ENCODE measurements at regions not wholly inside any gene's neighbourhood (a gene's known extent, or its start where the extent isn't known, plus 50 kb on each side); places are given as distances from the start of the nearest gene placed in this dataset.

DNA sequence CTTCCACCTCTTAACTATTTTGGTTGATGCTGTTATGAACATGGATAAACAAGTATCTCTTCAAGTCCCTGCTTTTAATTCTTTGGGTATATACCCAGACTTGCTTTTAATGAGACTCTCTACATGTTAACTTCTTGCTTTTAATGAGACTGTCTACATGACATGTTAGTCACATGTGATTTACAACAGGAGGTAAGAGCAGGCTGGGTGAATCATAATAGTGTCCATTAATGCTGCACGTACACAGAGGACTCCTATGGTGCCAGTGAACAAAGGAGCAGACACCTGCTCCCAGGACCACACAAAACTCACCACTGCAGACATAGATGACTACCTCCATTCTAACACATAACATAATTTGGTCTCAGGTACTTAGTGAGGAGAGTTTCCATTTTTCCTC, 273.4 kb upstream of the NSMCE3 start:
- H3K4me3 ChIP-seq (ENCODE audit: low read depth in 1 of 3, low read length in 3 of 3) = no peak overlapping the region
- no peak for TF ChIP-seq GABPA (IDR thresholded peaks at IDR 0.05 in 1 of 2, conservative IDR thresholded peaks at IDR 0.05 in 1 of 2)
- TF ChIP-seq TAF1 (conservative IDR thresholded peaks at IDR 0.05) = no peak
- no peak for TF ChIP-seq HNF4G (IDR thresholded peaks at IDR 0.05)
- TF ChIP-seq HNF4A (conservative IDR thresholded peaks at IDR 0.05) = no peak
- TF ChIP-seq, protein P1, sequence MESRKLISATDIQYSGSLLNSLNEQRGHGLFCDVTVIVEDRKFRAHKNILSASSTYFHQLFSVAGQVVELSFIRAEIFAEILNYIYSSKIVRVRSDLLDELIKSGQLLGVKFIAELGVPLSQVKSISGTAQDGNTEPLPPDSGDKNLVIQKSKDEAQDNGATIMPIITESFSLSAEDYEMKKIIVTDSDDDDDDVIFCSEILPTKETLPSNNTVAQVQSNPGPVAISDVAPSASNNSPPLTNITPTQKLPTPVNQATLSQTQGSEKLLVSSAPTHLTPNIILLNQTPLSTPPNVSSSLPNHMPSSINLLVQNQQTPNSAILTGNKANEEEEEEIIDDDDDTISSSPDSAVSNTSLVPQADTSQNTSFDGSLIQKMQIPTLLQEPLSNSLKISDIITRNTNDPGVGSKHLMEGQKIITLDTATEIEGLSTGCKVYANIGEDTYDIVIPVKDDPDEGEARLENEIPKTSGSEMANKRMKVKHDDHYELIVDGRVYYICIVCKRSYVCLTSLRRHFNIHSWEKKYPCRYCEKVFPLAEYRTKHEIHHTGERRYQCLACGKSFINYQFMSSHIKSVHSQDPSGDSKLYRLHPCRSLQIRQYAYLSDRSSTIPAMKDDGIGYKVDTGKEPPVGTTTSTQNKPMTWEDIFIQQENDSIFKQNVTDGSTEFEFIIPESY (IDR thresholded peaks at IDR 0.05) = no peak
- TF ChIP-seq FOXA2 (IDR thresholded peaks at IDR 0.05) = no peak
- TF ChIP-seq, protein P2, sequence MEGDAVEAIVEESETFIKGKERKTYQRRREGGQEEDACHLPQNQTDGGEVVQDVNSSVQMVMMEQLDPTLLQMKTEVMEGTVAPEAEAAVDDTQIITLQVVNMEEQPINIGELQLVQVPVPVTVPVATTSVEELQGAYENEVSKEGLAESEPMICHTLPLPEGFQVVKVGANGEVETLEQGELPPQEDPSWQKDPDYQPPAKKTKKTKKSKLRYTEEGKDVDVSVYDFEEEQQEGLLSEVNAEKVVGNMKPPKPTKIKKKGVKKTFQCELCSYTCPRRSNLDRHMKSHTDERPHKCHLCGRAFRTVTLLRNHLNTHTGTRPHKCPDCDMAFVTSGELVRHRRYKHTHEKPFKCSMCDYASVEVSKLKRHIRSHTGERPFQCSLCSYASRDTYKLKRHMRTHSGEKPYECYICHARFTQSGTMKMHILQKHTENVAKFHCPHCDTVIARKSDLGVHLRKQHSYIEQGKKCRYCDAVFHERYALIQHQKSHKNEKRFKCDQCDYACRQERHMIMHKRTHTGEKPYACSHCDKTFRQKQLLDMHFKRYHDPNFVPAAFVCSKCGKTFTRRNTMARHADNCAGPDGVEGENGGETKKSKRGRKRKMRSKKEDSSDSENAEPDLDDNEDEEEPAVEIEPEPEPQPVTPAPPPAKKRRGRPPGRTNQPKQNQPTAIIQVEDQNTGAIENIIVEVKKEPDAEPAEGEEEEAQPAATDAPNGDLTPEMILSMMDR (IDR thresholded peaks at IDR 0.05; ENCODE audit: low read depth, low read length, missing input control) = no peak
- TF ChIP-seq YY1 (IDR thresholded peaks at IDR 0.05) = no peak
- TF ChIP-seq, protein P3, sequence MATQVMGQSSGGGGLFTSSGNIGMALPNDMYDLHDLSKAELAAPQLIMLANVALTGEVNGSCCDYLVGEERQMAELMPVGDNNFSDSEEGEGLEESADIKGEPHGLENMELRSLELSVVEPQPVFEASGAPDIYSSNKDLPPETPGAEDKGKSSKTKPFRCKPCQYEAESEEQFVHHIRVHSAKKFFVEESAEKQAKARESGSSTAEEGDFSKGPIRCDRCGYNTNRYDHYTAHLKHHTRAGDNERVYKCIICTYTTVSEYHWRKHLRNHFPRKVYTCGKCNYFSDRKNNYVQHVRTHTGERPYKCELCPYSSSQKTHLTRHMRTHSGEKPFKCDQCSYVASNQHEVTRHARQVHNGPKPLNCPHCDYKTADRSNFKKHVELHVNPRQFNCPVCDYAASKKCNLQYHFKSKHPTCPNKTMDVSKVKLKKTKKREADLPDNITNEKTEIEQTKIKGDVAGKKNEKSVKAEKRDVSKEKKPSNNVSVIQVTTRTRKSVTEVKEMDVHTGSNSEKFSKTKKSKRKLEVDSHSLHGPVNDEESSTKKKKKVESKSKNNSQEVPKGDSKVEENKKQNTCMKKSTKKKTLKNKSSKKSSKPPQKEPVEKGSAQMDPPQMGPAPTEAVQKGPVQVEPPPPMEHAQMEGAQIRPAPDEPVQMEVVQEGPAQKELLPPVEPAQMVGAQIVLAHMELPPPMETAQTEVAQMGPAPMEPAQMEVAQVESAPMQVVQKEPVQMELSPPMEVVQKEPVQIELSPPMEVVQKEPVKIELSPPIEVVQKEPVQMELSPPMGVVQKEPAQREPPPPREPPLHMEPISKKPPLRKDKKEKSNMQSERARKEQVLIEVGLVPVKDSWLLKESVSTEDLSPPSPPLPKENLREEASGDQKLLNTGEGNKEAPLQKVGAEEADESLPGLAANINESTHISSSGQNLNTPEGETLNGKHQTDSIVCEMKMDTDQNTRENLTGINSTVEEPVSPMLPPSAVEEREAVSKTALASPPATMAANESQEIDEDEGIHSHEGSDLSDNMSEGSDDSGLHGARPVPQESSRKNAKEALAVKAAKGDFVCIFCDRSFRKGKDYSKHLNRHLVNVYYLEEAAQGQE (IDR thresholded peaks at IDR 0.05) = no peak
- H3K27ac ChIP-seq (ENCODE audit: low read depth in 1 of 2, low read length in 2 of 2) = no peak overlapping the region
- no peaks in the 10 kb centered on the region for H3K4me1 ChIP-seq (ENCODE audit: control insufficient read depth in 4 of 4, insufficient read depth in 4 of 4, low read length in 3 of 4)
- H3K27me3 ChIP-seq (ENCODE audit: control insufficient read depth in 4 of 4, insufficient read depth in 4 of 4, low read length in 3 of 4) = no peaks in the 10 kb centered on the region
- DNase-seq (ENCODE audit: low spot score) = no peak
- WGBS = 81% methylated on average over 1 of the region's 1 CpG
- H3K9ac ChIP-seq (ENCODE audit: low read depth in 1 of 2, low read length in 2 of 2) = no peak overlapping the region
- H3K36me3 ChIP-seq (ENCODE audit: control insufficient read depth in 4 of 4, insufficient read depth in 3 of 4, low read depth in 1 of 4, low read length in 3 of 4) = no peaks in the 10 kb centered on the region
- H3K9me3 ChIP-seq (ENCODE audit: control insufficient read depth in 4 of 4, low read length in 3 of 4) = peaks cover 0 to 7% (median 2%) of the 10 kb centered on the region in 4 donors

DNA sequence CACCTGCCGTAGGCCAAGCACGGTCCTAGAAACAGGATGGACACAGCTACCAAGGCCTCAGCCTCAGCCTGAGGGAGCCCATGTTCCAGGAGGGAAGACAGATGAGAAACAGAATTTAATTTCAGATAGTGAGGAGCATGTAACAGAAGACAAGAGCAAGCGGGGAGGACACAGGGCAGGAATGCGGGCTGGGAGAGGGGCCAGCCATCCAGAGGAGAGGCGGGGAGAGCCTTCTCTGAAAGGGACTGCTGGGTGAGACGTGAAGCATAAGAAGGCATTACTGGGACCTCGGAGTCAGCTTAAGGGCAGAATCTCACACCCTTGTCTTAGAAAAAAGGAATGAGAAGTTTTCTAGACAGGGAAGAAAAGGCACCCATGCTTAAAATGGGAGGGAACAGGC, 271.7 kb upstream of the NSMCE3 start:
- Histone ChIP-seq H3K4me1 (ENCODE audit: control insufficient read depth in 4 of 4, insufficient read depth in 4 of 4, low read length in 3 of 4) (no peaks in the 10 kb centered on the region), H3K36me3 (ENCODE audit: control insufficient read depth in 4 of 4, insufficient read depth in 3 of 4, low read depth in 1 of 4, low read length in 3 of 4) (no peaks in the 10 kb centered on the region), H3K9me3 (ENCODE audit: control insufficient read depth in 4 of 4, low read length in 3 of 4) (peaks cover 0 to 4% (median 2%) of the 10 kb centered on the region in 4 donors), H3K9ac (ENCODE audit: low read depth in 1 of 2, low read length in 2 of 2) (no peak overlapping the region), H3K4me3 (ENCODE audit: low read depth in 1 of 3, low read length in 3 of 3) (no peak overlapping the region), H3K27me3 (ENCODE audit: control insufficient read depth in 4 of 4, insufficient read depth in 4 of 4, low read length in 3 of 4) (no peaks in the 10 kb centered on the region), H3K27ac (ENCODE audit: low read depth in 1 of 2, low read length in 2 of 2) (no peak overlapping the region)
- DNase-seq (ENCODE audit: low spot score) = no peak
- 80% methylated on average over 7 of the region's 7 CpGs for WGBS
- no peak for TF ChIP-seq JUND (IDR thresholded peaks at IDR 0.05)
- TF ChIP-seq, protein P2 (IDR thresholded peaks at IDR 0.05; ENCODE audit: low read depth, low read length, missing input control) = no peak
- no peak for TF ChIP-seq YY1 (IDR thresholded peaks at IDR 0.05)
- TF ChIP-seq, protein P3 (IDR thresholded peaks at IDR 0.05) = no peak
- TF ChIP-seq FOXA1 (IDR thresholded peaks at IDR 0.05) = no peak
- no peak for TF ChIP-seq TAF1 (conservative IDR thresholded peaks at IDR 0.05)
- TF ChIP-seq GABPA (IDR thresholded peaks at IDR 0.05 in 1 of 2, conservative IDR thresholded peaks at IDR 0.05 in 1 of 2) = no peak
- TF ChIP-seq RAD21 (IDR thresholded peaks at IDR 0.05) = no peak
- TF ChIP-seq FOXA2 (IDR thresholded peaks at IDR 0.05) = no peak
- no peak for TF ChIP-seq SP1 (IDR thresholded peaks at IDR 0.05)
- no peak for TF ChIP-seq RXRA (IDR thresholded peaks at IDR 0.05)
- TF ChIP-seq NR2F2 (IDR thresholded peaks at IDR 0.05) = no peak
- no peak for TF ChIP-seq EGR1 (IDR thresholded peaks at IDR 0.05; ENCODE audit: low read depth in 2 of 2)
- TF ChIP-seq, protein P4, sequence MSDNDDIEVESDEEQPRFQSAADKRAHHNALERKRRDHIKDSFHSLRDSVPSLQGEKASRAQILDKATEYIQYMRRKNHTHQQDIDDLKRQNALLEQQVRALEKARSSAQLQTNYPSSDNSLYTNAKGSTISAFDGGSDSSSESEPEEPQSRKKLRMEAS (IDR thresholded peaks at IDR 0.05) = no peak
- no peak for TF ChIP-seq HNF4A (conservative IDR thresholded peaks at IDR 0.05)
- no peak for TF ChIP-seq HNF4G (IDR thresholded peaks at IDR 0.05)
- TF ChIP-seq, protein P5, sequence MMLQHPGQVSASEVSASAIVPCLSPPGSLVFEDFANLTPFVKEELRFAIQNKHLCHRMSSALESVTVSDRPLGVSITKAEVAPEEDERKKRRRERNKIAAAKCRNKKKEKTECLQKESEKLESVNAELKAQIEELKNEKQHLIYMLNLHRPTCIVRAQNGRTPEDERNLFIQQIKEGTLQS (IDR thresholded peaks at IDR 0.05) = no peak

Measured in liver (tissue), 8 donors.